ENCODE measurements at regions not wholly inside any gene's neighbourhood (a gene's known extent, or its start where the extent isn't known, plus 50 kb on each side); places are given as distances from the start of the nearest gene placed in this dataset.

DNA sequence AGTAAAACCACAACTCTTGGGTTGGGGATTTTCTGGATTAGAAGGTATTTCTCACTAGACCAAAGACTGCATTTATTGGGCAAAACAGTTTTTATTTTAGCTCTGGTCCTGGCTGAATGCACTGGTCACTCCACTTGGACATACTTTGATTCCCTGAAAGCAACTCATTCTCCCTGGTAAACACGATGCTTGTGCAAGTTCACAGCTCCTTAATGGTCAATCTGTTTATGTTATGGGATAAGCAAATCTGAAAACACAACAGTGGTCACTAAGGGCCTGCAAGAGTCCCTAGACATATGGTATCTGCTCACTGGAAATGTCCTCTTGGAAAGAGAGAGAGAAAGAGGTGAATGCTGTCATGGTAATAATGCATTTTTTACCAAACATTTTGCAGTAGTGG is 559.8 kb downstream of the CDH26 start (continued):
- no peak for TF ChIP-seq GTF2F1 (IDR thresholded peaks at IDR 0.05; ENCODE audit: borderline replicate concordance, low read depth, low read length)

DNA sequence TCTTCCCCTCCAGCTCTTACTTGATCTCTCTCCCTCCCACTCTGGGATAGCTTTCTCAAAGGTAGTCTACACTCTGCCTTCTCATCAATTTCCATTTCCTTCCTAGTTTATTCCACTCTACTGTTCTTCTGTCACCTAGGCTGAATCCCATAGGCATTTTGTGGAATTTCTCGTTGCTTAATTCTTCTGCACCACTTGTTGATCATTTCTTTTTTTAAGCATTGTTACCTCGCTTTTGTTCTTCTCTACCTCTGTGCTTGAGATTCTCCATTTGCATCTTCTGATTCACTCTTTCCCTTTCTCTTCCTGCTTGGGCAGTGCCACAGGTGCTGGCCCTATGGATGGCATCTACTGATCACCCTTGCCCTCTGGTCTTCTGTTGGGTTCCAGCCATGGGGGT is 567.2 kb downstream of the CDH26 start:
- Histone ChIP-seq H3K18ac (ENCODE audit: extremely low read depth, low read length) (no peak overlapping the region), H2BK20ac (ENCODE audit: low read length) (no peak overlapping the region), H4K5ac (ENCODE audit: insufficient read length, low read depth, low read length) (no peak overlapping the region), H3K79me1 (ENCODE audit: low read depth, low read length) (no peaks in the 10 kb centered on the region), H4K20me1 (replicated peaks in 1 of 2; ENCODE audit: control insufficient read depth in 1 of 2, insufficient read depth in 2 of 2, low read length in 2 of 2) (no peaks in the 10 kb centered on the region), H2AFZ (ENCODE audit: low read length) (no peak overlapping the region), H3K14ac (ENCODE audit: insufficient read length) (no peak overlapping the region), H3K56ac (replicated peaks; ENCODE audit: insufficient read length, low read depth, low read length) (no peak overlapping the region), H2AK5ac (ENCODE audit: low read depth, low read length) (no peak overlapping the region), H2BK12ac (ENCODE audit: low read depth, low read length) (no peak overlapping the region), H3K23me2 (ENCODE audit: low read depth, low read length) (no peaks in the 10 kb centered on the region), H3K9ac (replicated peaks in 1 of 4; ENCODE audit: extremely low read depth in 1 of 4, low read depth in 3 of 4, low read length in 3 of 4) (no peak overlapping the region), H3K36me3 (ENCODE audit: control insufficient read depth in 2 of 4, insufficient read depth in 4 of 4, low read length in 3 of 4) (no peaks in the 10 kb centered on the region), H2BK5ac (ENCODE audit: low read depth, low read length) (no peak overlapping the region), H3K4me2 (ENCODE audit: insufficient read depth in 1 of 2, low read depth in 2 of 2, low read length in 2 of 2) (no peak overlapping the region), H2BK15ac (ENCODE audit: low read length) (no peak overlapping the region), H4K8ac (ENCODE audit: extremely low read depth, insufficient read depth, low read length) (no peak overlapping the region), H3K9me3 (ENCODE audit: insufficient read depth in 2 of 2, low read depth in 1 of 2, low read length in 1 of 2) (no peaks in the 10 kb centered on the region), H3K4me3 (ENCODE audit: extremely low read depth in 1 of 4, insufficient read depth in 2 of 4, low read depth in 3 of 4, low read length in 4 of 4) (no peak overlapping the region), H2BK120ac (replicated peaks; ENCODE audit: low read depth, low read length) (no peak overlapping the region), H3K27ac (ENCODE audit: low read depth, low read length) (no peak overlapping the region), H3K4ac (replicated peaks; ENCODE audit: insufficient read length, low read depth, low read length) (no peak overlapping the region), H3K23ac (ENCODE audit: insufficient read length) (no peak overlapping the region), H3K79me2 (ENCODE audit: control insufficient read depth in 1 of 2, insufficient read depth in 2 of 2, low read length in 2 of 2) (no peaks in the 10 kb centered on the region), H3K4me1 (replicated peaks in 1 of 4; ENCODE audit: control insufficient read depth in 3 of 4, insufficient read depth in 4 of 4, low read length in 3 of 4) (no peaks in the 10 kb centered on the region), H4K91ac (replicated peaks; ENCODE audit: insufficient read length, low read length) (no peak overlapping the region), H3K27me3 (replicated peaks in 1 of 4; ENCODE audit: control insufficient read depth in 3 of 4, extremely low read depth in 1 of 4, insufficient read depth in 3 of 4, low read length in 3 of 4) (no peaks in the 10 kb centered on the region)
- ChIA-PET POLR2A (ENCODE audit: partially characterized antibody) (no interaction called here), CTCF (ENCODE audit: partially characterized antibody) (no interaction called here)
- DNase-seq (ENCODE audit: low read depth in 1 of 2, low spot score in 2 of 2) (no peak), FAIRE-seq (no peak)
- 96% methylated on average over 2 of the region's 2 CpGs; no CpG with 5 or more reads in 1 of the 2 experiments for WGBS, 2 experiments (ENCODE audit: extremely low coverage in 1 of 2, insufficient coverage in 1 of 2, insufficient read length in 1 of 2, insufficient replicate concordance in 2 of 2, low coverage in 1 of 2, low lambda C conversion rate in 2 of 2, missing lambda C conversion rate in 1 of 2)
- TF ChIP-seq FOSL1 (IDR thresholded peaks at IDR 0.05; ENCODE audit: insufficient read depth, low read depth, low read length) = no peak
- TF ChIP-seq, protein P1, sequence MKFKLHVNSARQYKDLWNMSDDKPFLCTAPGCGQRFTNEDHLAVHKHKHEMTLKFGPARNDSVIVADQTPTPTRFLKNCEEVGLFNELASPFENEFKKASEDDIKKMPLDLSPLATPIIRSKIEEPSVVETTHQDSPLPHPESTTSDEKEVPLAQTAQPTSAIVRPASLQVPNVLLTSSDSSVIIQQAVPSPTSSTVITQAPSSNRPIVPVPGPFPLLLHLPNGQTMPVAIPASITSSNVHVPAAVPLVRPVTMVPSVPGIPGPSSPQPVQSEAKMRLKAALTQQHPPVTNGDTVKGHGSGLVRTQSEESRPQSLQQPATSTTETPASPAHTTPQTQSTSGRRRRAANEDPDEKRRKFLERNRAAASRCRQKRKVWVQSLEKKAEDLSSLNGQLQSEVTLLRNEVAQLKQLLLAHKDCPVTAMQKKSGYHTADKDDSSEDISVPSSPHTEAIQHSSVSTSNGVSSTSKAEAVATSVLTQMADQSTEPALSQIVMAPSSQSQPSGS (IDR thresholded peaks at IDR 0.05; ENCODE audit: low read length) = no peak
- no peak for TF ChIP-seq JUN (IDR thresholded peaks at IDR 0.05; ENCODE audit: low read depth, low read length)
- TF ChIP-seq PHF8 (conservative IDR thresholded peaks at IDR 0.05; ENCODE audit: low read depth, low read length) = no peak
- no peak for TF ChIP-seq RFX5 (IDR thresholded peaks at IDR 0.05; ENCODE audit: borderline replicate concordance, low read depth, low read length)
- no peak for TF ChIP-seq CTBP2 (IDR thresholded peaks at IDR 0.05; ENCODE audit: borderline replicate concordance, insufficient read depth, insufficient read length, low read length)
- no peak for TF ChIP-seq CHD1 (IDR thresholded peaks at IDR 0.05; ENCODE audit: low read depth, low read length)
- no peak for TF ChIP-seq SUZ12 (IDR thresholded peaks at IDR 0.05; ENCODE audit: low read length)
- no peak for TF ChIP-seq CREB1 (IDR thresholded peaks at IDR 0.05)
- TF ChIP-seq YY1 (IDR thresholded peaks at IDR 0.05; ENCODE audit: low read depth, low read length) = no peak
- no peak for TF ChIP-seq TCF12 (IDR thresholded peaks at IDR 0.05; ENCODE audit: low read depth, low read length)

Measured in H1 (cell line).